ENCODE measurements at regions not wholly inside any gene's neighbourhood (a gene's known extent, or its start where the extent isn't known, plus 50 kb on each side); places are given as distances from the start of the nearest gene placed in this dataset.
"Not testable (repeated sequence)": the region's sequence is repeated elsewhere in the genome, so short reads cannot be mapped to it uniquely, and the experiment has no call there.

DNA sequence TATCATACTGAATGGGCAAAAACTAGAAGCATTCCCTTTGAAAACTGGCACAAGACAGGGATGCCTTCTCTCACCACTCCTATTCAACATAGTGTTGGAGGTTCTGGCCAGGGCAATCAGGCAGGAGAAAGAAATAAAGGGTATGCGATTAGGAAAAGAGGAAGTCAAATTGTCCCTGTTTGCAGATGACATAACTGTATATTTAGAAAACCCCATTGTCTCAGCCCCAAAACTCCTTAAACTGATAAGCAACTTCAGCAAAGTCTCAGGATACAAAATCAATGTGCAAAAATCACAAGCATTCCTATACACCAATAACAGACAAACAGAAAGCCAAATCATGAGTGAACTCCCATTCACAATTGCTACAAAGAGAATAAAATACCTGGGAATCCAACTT is 52.5 kb upstream of the CCDC71L start:
- not testable (repeated sequence) for DNase-seq (ENCODE audit: low read depth in 1 of 2, low spot score in 1 of 2)

- DNase-seq (ENCODE audit: low read depth in 1 of 2, low spot score in 1 of 2), result not testable (repeated sequence)
Observed at GRCh38 chr7:106714590-106715442, 53.9 kb upstream of the CCDC71L start.

DNA sequence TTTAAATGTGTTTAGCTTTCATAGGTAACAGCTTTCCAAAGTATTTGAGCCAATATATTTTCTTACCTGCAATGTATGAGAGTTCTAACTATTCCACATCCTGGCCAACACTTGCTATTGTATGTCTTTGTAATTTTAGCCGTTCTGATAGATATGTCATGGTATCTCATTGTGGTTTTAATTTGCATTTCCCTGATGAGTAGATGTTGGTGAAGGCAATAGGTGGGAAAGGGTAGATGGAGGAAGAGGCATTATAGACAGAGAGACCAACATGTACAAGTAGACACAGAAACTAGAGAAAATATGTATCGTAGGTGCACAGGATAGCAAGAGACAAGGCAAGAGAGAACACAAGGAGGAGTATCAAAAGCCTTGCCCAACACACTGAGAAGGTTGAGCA is 54.8 kb upstream of the CCDC71L start:
- DNase-seq (ENCODE audit: low read depth in 1 of 2, low spot score in 1 of 2), result no peak

- no peak for DNase-seq (ENCODE audit: low read depth in 1 of 2, low spot score in 1 of 2)
Observed at GRCh38 chr7:106717254-106717954, 56.4 kb upstream of the CCDC71L start.

- peak in 1 of 2 donors; percentile 44 for DNase-seq (ENCODE audit: low read depth in 1 of 2, low spot score in 1 of 2)
Observed at GRCh38 chr7:106717955-106718871, 57.3 kb upstream of the CCDC71L start.

- no peak for DNase-seq (ENCODE audit: low read depth in 1 of 2, low spot score in 1 of 2)
Observed at GRCh38 chr7:106720641-106721040, 59.7 kb upstream of the CCDC71L start.

DNA sequence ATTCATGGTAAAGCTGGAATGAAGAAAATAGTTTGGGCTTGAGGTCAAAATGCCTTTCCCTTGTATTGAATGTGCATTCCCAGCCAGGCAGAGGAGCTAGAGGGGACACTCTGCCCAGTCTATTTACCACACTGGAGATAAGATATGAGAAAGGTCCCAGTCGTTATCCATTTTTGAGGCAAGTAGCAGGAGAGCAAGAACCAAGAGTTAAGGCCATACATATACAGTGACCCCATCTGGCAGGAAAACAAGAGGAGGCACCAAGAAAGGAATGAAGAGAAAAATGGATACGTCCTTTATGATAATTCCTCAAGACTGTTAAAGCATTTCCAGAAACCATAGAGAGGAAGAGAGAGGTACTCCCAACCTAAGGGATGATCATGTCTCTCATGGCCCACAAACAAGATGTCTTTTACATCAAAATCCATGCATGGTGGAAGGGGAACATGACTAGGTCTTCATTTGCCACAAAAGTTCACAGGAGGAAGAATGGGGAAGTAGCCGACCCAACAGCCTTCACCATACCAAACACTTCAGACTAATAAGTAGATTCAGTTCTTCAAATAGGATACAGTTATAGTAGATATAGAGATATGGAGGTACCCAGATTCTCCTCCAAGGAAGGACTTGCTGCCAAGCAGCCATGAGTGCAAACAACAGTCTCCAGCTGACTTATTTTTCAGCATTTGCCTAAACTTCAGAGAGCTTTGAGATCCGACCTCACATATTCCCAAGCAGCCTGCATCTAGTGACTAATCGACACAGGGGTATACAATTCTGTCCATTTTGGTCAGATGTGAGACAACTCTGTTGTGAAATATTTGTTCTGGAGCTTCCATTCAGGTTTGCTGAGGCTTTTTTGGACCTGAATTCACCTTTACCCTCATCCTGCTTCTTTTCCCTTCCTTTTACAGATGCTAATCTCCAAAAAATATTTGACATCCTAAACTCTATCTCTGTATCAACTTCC is 61.1 kb upstream of the CCDC71L start:
- no peak for DNase-seq (ENCODE audit: low read depth in 1 of 2, low spot score in 1 of 2)

DNA sequence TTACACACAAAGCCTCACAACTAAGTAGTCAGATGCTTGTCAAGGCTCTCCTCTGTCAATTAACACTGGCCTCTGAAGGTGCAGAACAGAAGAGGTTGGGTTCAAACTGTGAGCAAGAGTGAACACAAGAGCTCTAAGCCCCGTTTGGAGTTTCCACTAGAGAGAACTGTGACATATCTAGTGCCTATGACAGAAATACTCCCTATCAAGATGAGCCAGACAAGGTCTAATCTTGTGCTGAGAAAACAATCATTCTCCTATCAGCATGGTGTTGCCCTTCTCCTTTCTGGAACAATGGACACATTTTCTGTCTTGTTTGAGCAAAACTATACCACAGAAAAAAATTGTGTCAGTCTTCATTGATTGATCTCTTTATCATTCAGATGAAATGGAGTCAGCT is 62.4 kb upstream of the CCDC71L start:
- DNase-seq (ENCODE audit: low read depth in 1 of 2, low spot score in 1 of 2), result no peak

DNA sequence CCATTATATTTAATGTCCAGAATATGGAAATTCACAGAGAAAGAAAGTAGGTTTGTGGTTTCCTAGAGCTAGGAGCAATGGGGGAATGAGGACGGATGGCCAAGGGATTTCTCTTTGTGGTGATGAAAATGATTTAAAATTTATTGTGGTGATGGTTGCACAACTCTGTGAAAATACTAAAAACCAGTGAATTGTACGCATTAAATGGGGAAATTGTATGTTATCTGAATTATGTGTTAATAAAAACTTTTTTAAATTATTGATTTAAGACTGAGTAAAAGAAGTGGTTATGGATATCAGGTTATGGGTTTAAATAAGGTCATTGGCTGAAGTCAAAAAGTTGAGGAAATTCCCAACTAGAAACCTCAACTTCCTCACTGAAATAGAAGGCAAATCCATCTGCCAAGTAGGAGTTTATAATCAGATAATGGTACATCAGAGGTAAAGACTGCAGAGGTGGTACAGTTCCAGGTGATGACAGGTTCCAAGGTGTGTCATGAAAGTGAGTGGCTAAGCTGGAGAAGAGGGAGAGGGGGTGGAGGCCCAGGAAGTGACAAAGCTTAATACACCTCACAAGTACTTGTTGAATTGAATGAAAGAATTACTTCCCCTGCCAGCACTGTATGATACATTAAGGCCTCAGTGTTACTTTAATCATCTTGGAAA is 68.9 kb upstream of the CCDC71L start:
- DNase-seq (ENCODE audit: low read depth in 1 of 2, low spot score in 1 of 2), result no peak

- DNase-seq (ENCODE audit: low read depth in 1 of 2, low spot score in 1 of 2), result no peak
Observed at GRCh38 chr7:106731187-106731586, 70.2 kb upstream of the CCDC71L start.

DNA sequence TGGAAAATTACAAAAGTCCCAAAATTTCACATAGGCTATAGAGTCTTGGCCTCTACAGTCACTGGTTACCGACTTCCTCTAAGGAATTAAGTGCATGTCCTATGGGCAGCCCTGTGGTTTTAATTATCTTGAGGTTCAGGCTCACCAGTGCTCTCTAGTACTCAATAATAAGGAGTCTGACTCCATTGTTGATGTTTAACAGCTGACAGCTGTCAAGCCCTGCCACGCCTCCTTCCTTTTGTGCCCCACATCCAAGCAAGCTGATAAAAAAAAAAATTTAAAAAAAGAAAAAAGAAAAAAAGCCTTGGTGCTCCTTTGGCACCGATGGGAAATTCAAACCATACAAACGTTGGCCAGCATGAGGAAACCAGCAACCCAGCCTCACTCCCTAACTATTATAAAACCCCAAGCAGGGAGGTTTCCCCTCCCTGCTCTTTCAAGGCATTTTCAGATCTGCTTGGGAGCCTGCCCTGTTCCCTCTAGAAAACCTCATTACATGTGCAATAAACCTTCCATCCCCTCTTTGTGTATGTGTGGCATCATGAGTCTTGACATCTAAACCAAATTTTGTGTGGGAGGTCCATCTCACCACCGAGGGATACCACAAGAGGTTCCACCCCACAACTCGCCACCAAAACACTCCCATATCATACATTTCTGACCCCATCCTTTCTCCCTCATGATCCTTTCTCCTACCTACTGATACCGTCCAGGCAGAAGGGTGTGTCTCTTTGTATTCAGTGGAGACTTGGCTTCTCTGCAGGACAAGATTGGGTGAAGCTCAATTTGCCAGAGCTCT is 70.9 kb upstream of the CCDC71L start:
- DNase-seq (ENCODE audit: low read depth in 1 of 2, low spot score in 1 of 2), result no peak

- DNase-seq (ENCODE audit: low read depth in 1 of 2, low spot score in 1 of 2), result no peak
Observed at GRCh38 chr7:106735637-106736036, 74.7 kb upstream of the CCDC71L start.

DNA sequence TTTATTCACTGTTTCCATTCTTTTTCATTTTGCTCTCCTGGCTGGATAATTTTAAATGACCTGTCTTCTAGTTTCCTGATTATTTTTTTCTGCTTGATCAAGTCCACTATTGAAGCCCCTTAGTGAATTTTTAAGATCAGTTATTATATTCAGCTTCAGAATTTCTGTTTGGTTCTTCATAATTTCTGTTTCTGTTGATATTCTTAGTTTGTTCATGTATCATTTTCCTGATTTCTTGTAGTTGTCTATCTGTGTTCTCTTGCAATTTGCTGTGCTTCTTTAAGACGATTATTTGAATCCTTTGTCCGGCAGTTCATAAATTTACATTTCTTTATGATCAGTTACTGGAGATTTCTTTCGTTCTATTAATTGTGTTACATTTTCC is 75.2 kb upstream of the CCDC71L start:
- DNase-seq (ENCODE audit: low read depth in 1 of 2, low spot score in 1 of 2), result no peak

DNA sequence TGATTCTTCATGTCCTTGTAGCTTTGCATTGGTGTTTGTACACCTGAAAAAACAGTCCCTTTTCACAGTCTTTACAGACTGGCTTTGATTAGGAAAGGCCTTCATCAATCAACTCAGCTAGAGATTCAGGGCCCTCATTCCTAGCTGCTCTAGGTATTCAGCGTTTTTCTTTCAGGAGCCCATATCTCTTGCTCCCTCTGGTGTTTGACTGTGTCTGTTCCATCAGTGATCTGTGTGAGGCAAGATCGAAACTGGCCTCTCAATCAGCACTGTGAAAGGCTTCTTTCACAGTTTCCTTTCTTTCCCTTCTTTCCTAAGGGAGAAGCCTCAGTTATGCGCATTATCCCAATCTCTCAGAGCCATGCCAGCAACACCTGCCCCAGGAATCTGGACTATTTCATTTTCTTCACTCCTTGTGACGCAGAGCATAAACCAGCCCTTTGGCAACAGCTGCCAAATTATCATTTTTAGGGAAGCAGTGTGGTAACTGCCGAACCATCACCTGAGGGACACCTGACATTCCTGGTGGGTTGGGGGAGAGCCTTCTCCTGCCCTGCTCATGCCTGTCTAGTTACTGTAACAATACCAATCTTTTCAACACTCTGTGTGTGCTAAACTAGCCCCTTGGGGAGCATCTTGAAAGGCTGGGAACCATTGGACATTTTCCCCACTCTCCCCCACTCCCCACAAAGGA is 75.7 kb upstream of the CCDC71L start:
- DNase-seq (ENCODE audit: low read depth in 1 of 2, low spot score in 1 of 2), result peak in 1 of 2 donors; percentile 20

GRCh38 chr7:106737202-106737562 is 76.2 kb upstream of the CCDC71L start:
- no peak for DNase-seq (ENCODE audit: low read depth in 1 of 2, low spot score in 1 of 2)

DNA sequence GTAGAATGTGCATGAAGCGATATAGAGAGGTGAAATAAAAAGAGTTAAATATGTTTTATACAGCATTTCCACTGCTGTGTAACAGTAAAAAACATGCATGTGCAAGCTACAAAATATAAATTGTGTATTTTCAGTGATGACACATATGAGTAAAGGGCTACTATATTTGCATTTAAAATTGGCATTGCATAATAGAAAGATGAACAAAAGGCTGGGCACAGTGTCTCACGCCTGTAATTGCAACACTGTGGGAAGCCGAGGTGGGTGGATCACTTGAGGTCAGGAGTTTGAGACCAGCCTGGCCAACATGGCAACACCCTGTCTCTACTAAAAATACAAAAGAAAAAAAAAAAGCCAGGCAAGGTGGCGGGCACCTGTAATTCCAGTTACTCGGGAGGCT is 79.8 kb upstream of the CCDC71L start:
- DNase-seq (ENCODE audit: low read depth in 1 of 2, low spot score in 1 of 2), result no peak

DNA sequence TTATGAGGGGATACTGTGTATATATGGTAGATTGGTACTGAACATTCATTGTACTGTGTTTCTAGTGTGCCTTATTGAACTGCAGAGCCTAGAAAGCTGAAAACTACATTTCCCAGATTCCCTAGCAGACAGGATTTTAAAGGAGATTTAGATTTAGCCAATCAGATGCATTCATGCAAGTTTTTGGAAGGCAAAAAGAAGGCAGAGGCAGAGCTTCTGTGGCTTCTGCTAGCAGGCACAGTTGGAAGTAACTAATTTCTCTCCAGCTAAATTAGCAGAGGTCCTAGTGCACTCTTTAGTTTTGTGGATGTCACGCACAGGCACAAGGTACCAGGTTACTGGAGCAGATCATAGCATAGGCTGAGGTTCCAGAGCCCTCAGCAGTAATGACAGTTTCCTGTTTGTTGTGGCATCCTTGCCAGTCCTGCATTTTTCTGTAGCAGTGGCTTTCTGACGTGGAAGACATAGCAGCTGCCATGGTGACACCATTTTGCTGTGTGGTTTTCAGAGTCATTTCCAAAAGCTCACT is 83.7 kb upstream of the CCDC71L start:
- DNase-seq (ENCODE audit: low read depth in 1 of 2, low spot score in 1 of 2), result no peak

DNA sequence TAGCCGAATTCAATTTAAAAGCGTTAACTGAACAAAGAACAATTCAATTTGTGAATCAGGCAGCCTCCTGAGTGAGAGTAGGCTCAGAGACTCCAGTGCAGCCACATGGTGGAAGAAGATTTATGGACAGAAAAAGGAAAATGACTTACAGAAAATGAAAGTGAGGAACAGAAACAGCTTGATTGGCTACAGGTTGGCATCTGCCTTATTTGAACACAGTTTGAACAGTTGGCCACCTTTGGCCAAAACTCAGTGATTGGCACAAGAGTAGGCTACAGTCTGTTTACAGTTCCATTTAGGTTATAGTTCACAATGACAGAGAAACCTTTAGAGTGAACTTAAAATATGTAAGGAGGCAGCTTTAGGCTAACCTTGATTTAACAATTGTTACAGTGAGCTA is 86.3 kb upstream of the CCDC71L start:
- DNase-seq (ENCODE audit: low read depth in 1 of 2, low spot score in 1 of 2), result not testable (repeated sequence)

Data from activated T-helper 1 cell treated with anti-CD3 and anti-CD28 coated beads, Interleukin-2, amount 50 U/mL, for 16 hours (primary cell).